ENCODE measurements at regions not wholly inside any gene's neighbourhood (a gene's known extent, or its start where the extent isn't known, plus 50 kb on each side); places are given as distances from the start of the nearest gene placed in this dataset.

GRCh38 chr2:66698576-66699239 is 263.8 kb downstream of the MEIS1 start:
- TF ChIP-seq POLR2A (IDR thresholded peaks at IDR 0.05) (no peak), CTCF (IDR thresholded peaks at IDR 0.05) (no peak)
